ENCODE measurements at regions not wholly inside any gene's neighbourhood (a gene's known extent, or its start where the extent isn't known, plus 50 kb on each side); places are given as distances from the start of the nearest gene placed in this dataset.
"Not testable (repeated sequence)": the region's sequence is repeated elsewhere in the genome, so short reads cannot be mapped to it uniquely, and the experiment has no call there.

DNA sequence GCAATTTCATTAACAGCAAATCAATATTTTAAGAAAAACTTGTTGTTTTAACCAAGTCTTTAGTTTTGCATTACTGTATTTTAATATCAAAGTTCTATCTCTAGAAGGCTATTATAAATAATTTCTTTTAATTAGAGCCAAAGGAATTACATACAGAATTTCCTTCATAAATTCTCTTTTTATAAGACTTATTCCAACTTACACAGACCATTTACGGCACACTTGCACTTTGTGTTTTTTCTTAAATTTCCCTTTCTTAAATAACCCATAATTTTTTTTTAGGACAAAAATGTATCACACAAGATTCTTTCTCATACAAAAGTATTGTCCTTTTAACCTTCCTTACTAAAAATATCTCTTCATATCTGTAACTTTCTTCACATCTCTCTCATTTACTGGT, 458.5 kb upstream of the CHRM3 start:
- no peaks in the 10 kb centered on the region for H3K36me3 ChIP-seq
- H3K9me3 ChIP-seq = no peaks in the 10 kb centered on the region
- no peak overlapping the region for H3K4me3 ChIP-seq
- no peak for TF ChIP-seq CTCF (IDR thresholded peaks at IDR 0.05)
- H3K4me1 ChIP-seq = no peaks in the 10 kb centered on the region
- H3K27me3 ChIP-seq = no peaks in the 10 kb centered on the region
- no peak overlapping the region for H3K27ac ChIP-seq
- DNase-seq (ENCODE audit: low spot score) = no peak

DNA sequence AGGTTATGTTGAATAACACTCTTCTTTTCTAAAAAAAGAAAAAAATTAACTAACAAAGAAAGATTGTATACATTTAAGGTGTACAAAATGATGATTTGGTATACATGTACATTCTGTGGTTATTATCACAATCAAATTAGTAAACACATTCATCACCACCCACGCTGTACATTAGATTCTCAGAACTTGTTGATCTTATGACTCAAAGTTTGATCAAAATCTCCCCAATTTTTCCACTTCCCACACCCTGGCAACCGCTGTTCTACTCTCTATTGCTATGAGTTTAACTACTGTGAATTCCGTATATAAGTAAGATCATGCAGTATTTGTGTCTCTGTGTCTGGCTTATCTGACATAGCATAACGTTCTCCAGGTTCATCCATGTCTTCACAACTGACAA, 469.5 kb upstream of the CHRM3 start:
- H3K27ac ChIP-seq = no peak overlapping the region
- no peak for TF ChIP-seq CTCF (IDR thresholded peaks at IDR 0.05)
- no peaks in the 10 kb centered on the region for H3K27me3 ChIP-seq
- DNase-seq (ENCODE audit: low spot score) = no peak
- no peaks in the 10 kb centered on the region for H3K9me3 ChIP-seq
- H3K36me3 ChIP-seq = no peaks in the 10 kb centered on the region
- H3K4me3 ChIP-seq = no peak overlapping the region
- no peaks in the 10 kb centered on the region for H3K4me1 ChIP-seq

DNA sequence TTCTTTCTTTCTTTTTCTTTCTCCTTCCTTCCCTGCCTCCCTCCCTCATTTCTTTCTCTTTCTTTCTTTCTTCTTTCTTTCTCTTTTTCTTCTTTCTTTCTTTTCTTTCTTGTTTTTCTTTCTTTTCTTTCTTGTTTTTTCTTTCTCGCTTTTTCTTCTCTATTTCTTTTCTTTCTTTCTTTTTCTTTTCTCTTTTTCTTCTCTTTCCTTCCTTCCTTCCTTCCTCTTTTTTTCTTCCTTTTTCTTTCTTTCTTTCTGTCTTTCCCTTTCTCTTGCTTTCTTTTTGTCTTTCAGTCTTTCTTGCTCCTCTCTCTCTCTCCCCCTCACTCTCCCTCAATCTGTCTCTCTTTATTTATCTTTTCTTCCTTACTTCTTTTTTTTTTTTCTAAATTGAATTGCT, 472.0 kb upstream of the CHRM3 start:
- Histone ChIP-seq H3K4me1 (no peaks in the 10 kb centered on the region), H3K27ac (no peak overlapping the region), H3K9me3 (no peaks in the 10 kb centered on the region), H3K4me3 (no peak overlapping the region), H3K27me3 (no peaks in the 10 kb centered on the region), H3K36me3 (no peaks in the 10 kb centered on the region)
- no peak for DNase-seq (ENCODE audit: low spot score)
- TF ChIP-seq CTCF (IDR thresholded peaks at IDR 0.05) = no peak

DNA sequence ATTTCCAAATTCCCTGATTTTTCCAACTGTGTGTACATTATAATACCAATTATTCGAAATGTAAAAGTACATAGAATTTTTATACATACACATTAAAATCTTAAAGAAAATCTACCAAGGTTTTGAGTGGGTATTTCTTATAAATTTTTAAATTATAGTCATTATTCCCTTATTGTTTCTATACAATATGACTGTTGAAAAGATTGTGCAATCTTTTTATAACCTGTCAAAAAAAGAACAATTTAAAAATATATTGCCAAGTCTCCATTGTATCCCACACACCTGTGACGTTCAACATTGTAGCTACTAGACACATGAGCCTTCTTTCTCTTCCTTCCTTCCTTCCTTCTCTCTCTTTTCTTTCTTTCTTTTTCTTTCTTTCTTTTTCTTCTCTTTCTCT, 473.2 kb upstream of the CHRM3 start:
- H3K36me3 ChIP-seq = no peaks in the 10 kb centered on the region
- H3K27ac ChIP-seq = no peak overlapping the region
- H3K27me3 ChIP-seq = no peaks in the 10 kb centered on the region
- no peak overlapping the region for H3K4me3 ChIP-seq
- no peak for TF ChIP-seq CTCF (IDR thresholded peaks at IDR 0.05)
- H3K9me3 ChIP-seq = no peaks in the 10 kb centered on the region
- no peak for DNase-seq (ENCODE audit: low spot score)
- no peaks in the 10 kb centered on the region for H3K4me1 ChIP-seq

GRCh38 chr1:238912148-238912547, 474.2 kb upstream of the CHRM3 start:
- H3K9me3 ChIP-seq = no peaks in the 10 kb centered on the region
- H3K27me3 ChIP-seq = no peaks in the 10 kb centered on the region
- no peak for DNase-seq (ENCODE audit: low spot score)
- no peak overlapping the region for H3K27ac ChIP-seq
- no peak overlapping the region for H3K4me3 ChIP-seq
- TF ChIP-seq CTCF (IDR thresholded peaks at IDR 0.05) = no peak
- H3K36me3 ChIP-seq = no peaks in the 10 kb centered on the region
- H3K4me1 ChIP-seq = no peaks in the 10 kb centered on the region

DNA sequence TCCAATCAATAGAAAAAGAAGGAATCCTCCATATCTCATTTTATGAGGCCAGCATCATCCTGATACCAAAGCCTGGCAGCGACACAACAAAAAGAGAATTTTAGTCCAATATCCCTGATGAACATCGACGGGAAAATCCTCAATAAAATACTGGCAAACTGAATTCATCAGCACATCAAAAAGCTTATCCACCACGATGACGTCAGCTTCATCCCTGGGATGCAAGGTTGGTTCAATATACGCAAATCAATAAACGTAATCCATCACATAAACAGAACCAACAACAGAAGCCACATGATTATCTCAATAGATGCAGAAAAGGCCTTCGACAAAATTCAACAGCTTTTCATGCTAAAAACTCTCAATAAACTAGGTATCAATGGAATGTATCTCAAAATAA, 483.6 kb upstream of the CHRM3 start:
- H3K4me1 ChIP-seq; H3K36me3 ChIP-seq; DNase-seq (ENCODE audit: low spot score); H3K4me3 ChIP-seq; H3K27me3 ChIP-seq; H3K9me3 ChIP-seq; H3K27ac ChIP-seq: not testable (repeated sequence)
